Ishikawa (cell line): ENCODE measurements at regions not wholly inside any gene's neighbourhood (a gene's known extent, or its start where the extent isn't known, plus 50 kb on each side); places are given as distances from the start of the nearest gene placed in this dataset.

Source experiments
- CEBPB ChIP-seq: IDR thresholded peaks from 2 replicates; pipeline ENCODE4 v1.6.1; 2012
- CREB1 ChIP-seq: IDR thresholded peaks from 2 replicates; pipeline ENCODE4 v1.6.1; 2012; ENCODE audit warnings: low read depth
- EGR1 ChIP-seq: IDR thresholded peaks from 2 replicates; pipeline ENCODE4 v1.6.1; 2012
- EP300 ChIP-seq: IDR thresholded peaks from 2 replicates; pipeline ENCODE4 v1.6.1; 2012; ENCODE audit warnings: borderline replicate concordance
- FOXM1 ChIP-seq: IDR thresholded peaks from 2 replicates; pipeline ENCODE4 v1.6.1; 2012; ENCODE audit warnings: low read depth, borderline replicate concordance
- NFIC ChIP-seq: IDR thresholded peaks from 2 replicates; pipeline ENCODE4 v1.6.1; 2012
- RAD21 ChIP-seq: IDR thresholded peaks from 2 replicates; pipeline ENCODE4 v1.6.1; 2012; ENCODE audit warnings: low read depth
- TAF1 ChIP-seq: IDR thresholded peaks from 2 replicates; pipeline ENCODE4 v1.6.1; 2012; ENCODE audit warnings: low read depth, mild to moderate bottlenecking
- TCF12 ChIP-seq: IDR thresholded peaks from 2 replicates; pipeline ENCODE4 v1.6.1; 2012; ENCODE audit warnings: low read depth
- TEAD4 ChIP-seq: IDR thresholded peaks from 2 replicates; pipeline ENCODE4 v1.6.1; 2012
- YY1 ChIP-seq: IDR thresholded peaks from 2 replicates; pipeline ENCODE4 v1.6.1; 2012; ENCODE audit warnings: low read depth
- ZBTB7A ChIP-seq: IDR thresholded peaks from 2 replicates; pipeline ENCODE4 v1.6.1; 2012; ENCODE audit warnings: low read depth
- TF ChIP-seq, protein P1 (sequence below): IDR thresholded peaks from 2 replicates; pipeline ENCODE4 v1.6.1; 2012; ENCODE audit warnings: low read depth, mild to moderate bottlenecking
- TF ChIP-seq, protein P2 (sequence below): IDR thresholded peaks from 2 replicates; pipeline ENCODE4 v1.6.1; 2012
- TF ChIP-seq, protein P3 (sequence below): IDR thresholded peaks from 2 replicates; pipeline ENCODE4 v1.6.1; 2012

DNA sequence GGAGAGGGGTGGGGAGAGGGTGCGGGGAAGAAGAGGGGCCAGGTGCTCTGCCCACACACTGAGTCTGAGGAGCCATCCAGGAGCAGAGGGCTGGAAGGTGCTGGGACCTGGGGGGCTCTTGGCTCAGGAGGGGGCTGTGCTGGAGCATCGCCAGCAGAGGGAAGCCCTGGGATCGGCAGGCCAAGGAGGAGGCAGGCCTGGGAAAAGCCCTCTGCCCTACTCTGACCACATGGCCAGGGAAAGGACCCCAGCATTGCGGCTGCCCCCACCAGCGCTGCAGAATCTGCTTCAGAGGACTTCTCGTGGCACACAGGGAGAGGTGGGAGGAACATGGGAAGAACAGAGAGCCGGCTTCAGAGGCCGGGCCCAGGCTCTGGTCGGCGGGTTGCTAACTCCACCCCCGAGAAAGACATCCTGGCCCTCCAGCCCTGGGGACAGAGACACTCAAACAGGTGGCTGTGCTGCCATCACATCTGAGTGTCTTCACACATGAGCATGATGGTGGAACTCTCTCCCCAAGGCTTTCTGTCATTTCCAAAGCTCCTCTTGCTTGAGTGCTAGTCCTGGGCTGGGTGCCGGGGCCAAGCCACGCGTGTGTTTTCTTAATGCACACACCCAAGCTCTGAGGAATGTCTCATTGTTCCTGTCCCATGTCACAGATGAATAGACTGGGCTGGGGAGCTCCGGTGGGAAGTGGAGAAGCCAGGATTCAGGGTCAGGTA, 1378.0 kb downstream of the BRD1 start:
- TF ChIP-seq, protein P1, sequence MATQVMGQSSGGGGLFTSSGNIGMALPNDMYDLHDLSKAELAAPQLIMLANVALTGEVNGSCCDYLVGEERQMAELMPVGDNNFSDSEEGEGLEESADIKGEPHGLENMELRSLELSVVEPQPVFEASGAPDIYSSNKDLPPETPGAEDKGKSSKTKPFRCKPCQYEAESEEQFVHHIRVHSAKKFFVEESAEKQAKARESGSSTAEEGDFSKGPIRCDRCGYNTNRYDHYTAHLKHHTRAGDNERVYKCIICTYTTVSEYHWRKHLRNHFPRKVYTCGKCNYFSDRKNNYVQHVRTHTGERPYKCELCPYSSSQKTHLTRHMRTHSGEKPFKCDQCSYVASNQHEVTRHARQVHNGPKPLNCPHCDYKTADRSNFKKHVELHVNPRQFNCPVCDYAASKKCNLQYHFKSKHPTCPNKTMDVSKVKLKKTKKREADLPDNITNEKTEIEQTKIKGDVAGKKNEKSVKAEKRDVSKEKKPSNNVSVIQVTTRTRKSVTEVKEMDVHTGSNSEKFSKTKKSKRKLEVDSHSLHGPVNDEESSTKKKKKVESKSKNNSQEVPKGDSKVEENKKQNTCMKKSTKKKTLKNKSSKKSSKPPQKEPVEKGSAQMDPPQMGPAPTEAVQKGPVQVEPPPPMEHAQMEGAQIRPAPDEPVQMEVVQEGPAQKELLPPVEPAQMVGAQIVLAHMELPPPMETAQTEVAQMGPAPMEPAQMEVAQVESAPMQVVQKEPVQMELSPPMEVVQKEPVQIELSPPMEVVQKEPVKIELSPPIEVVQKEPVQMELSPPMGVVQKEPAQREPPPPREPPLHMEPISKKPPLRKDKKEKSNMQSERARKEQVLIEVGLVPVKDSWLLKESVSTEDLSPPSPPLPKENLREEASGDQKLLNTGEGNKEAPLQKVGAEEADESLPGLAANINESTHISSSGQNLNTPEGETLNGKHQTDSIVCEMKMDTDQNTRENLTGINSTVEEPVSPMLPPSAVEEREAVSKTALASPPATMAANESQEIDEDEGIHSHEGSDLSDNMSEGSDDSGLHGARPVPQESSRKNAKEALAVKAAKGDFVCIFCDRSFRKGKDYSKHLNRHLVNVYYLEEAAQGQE = no peak
- TF ChIP-seq CREB1 (no peak), RAD21 (no peak)

DNA sequence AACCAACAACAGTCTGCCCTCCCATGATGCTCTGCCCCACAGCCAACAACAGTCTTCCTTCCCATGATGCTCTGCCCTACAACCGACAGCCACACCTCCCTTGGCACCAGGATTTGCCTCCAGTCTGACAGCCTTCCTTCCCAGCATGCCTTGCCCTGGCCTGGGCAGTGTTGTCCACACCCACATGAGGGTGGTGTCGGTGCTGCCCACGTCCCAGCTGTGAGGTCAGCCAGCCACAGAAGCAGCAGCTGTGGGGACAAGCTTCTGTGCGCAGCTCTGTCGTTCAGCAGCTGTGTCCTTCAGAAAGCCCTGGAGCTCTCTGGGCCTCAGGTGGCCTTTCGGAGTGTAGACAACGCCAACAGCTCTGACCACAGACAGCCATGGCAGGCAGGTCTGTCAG, 1378.9 kb downstream of the BRD1 start:
- TF ChIP-seq, protein P1 = no peak
- TF ChIP-seq CEBPB = no peak
- TF ChIP-seq NFIC = no peak
- TF ChIP-seq TAF1 = no peak
- TF ChIP-seq EP300 = no peak
- no peak for TF ChIP-seq YY1
- no peak for TF ChIP-seq RAD21
- TF ChIP-seq EGR1 = no peak
- TF ChIP-seq ZBTB7A = no peak
- TF ChIP-seq, protein P2, sequence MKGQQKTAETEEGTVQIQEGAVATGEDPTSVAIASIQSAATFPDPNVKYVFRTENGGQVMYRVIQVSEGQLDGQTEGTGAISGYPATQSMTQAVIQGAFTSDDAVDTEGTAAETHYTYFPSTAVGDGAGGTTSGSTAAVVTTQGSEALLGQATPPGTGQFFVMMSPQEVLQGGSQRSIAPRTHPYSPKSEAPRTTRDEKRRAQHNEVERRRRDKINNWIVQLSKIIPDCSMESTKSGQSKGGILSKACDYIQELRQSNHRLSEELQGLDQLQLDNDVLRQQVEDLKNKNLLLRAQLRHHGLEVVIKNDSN = no peak
- TF ChIP-seq TEAD4 = no peak
- TF ChIP-seq, protein P3, sequence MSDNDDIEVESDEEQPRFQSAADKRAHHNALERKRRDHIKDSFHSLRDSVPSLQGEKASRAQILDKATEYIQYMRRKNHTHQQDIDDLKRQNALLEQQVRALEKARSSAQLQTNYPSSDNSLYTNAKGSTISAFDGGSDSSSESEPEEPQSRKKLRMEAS = no peak
- TF ChIP-seq FOXM1 = no peak

DNA sequence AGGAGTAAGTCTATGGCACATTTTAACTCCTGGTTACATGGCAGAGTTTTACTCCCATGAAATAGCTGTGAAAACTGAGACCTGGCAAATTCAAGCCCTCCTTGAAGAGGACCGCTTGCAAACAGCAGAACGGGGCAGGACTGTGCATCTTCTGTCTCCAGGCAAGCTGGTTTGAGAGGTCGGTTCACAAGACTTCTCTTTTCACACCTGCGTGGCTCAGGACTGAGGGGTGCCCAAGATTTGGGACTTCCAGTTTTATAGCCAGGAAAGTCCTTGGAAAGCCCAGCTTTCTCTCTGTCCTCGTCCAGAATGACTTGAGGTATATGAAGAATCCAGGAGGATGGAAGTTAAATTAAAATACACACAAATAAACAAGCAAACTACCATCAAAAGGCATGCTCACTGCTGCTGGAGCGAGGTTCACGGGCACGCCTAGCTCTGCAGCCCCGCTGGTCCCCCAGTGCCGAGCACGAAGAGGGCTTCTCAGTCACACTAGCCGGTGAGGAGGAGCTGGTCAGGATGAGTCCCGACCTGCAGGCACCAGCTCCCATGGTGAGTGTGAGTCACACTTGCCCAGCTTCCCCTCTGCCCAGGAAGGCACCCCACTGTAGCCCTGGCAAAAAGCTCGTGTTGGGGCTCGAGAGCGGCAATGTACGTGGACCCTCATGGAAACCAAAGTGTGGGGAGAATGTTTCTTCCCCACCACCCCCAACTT, 1382.4 kb downstream of the BRD1 start:
- TF ChIP-seq, protein P2 = no peak
- TF ChIP-seq TAF1 (no peak), TEAD4 (no peak), TCF12 (no peak), CREB1 (no peak), ZBTB7A (no peak), EP300 (no peak), NFIC (no peak), FOXM1 (no peak), EGR1 (no peak), CEBPB (no peak)
- TF ChIP-seq, protein P3 = no peak
- TF ChIP-seq, protein P1 = no peak

DNA sequence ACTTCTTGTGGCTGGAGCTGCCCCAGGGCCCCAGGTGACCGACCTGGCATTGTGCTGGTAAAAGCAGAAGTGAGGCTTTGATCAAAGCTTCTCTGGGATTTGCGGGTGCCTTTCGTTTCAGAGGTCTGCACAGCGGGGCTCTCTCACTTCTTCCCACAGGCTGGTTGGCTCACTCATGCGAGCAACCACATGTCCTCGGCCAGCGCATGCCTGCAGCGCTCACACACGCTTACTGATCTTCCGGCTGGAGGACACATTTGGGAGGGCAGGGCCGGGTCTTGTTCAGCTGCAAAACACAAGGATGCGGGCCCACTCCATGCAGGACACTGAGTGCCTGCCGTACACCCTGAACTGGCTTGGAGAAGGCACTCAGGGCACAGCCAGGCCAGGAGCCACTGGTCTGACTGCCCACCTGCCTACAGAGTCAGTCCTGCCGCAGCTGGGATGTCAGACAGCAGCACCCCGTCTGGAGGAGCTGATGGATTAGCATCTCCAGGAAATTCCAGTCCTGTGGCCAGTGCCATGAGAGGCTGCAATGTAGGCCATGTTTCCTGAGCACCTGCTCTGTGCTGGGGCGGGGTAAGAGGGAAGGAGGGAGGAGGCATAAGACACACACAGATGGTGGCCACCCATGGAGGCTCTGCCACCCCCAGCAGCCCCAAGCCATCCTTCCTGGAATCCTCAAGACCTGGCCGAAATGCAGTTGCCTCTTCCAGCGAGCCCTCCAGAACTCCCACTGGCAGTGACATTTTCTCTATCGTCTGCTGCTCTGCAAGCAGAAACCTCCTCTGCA, 1383.2 kb downstream of the BRD1 start:
- no peak for TF ChIP-seq TCF12
- TF ChIP-seq, protein P2 = no peak
- TF ChIP-seq, protein P3 = no peak
- TF ChIP-seq ZBTB7A = no peak
- TF ChIP-seq FOXM1 = no peak
- no peak for TF ChIP-seq YY1
- no peak for TF ChIP-seq RAD21
- TF ChIP-seq CREB1 = no peak
- TF ChIP-seq TAF1 = no peak
- TF ChIP-seq TEAD4 = no peak
- no peak for TF ChIP-seq CEBPB
- no peak for TF ChIP-seq EGR1
- TF ChIP-seq, protein P1 = no peak
- TF ChIP-seq EP300 = no peak
- no peak for TF ChIP-seq NFIC
